Ishikawa (cell line): ENCODE measurements at regions not wholly inside any gene's neighbourhood (a gene's known extent, or its start where the extent isn't known, plus 50 kb on each side); places are given as distances from the start of the nearest gene placed in this dataset.

ENCODE experiments used
- EP300 ChIP-seq: IDR thresholded peaks from 2 replicates; pipeline ENCODE4 v1.6.1; 2012; ENCODE audit warnings: borderline replicate concordance
- TEAD4 ChIP-seq: IDR thresholded peaks from 2 replicates; pipeline ENCODE4 v1.6.1; 2012

DNA sequence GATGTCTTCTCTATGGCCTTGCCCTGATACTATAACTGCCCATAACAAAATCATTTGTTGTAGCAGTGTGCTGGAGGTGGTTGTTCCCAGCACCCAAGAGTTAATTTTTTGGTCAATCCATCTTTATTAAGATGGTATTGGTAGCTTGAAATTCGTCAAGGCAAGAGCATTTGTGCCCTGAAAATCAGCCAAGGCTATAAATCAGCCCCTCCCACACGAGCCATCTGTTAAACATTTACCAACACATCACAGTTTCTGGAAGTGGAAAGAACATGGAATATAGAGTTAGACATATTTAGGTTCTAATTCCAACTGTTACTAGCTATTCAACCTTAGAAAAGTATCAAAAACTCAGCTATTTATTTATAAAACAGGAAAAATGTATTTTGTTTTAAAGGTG, 888.4 kb upstream of the GJE1 start:
- TF ChIP-seq EP300 = no peak
- TF ChIP-seq TEAD4 = no peak
